WTC11 (cell line): ENCODE measurements at regions not wholly inside any gene's neighbourhood (a gene's known extent, or its start where the extent isn't known, plus 50 kb on each side); places are given as distances from the start of the nearest gene placed in this dataset.

Experiments used
- CREM ChIP-seq: sonication (generic); formaldehyde crosslinking; IDR thresholded peaks from 2 replicates; pipeline ENCODE4 v1.8.1; 2022; ENCODE audit warnings: mild to moderate bottlenecking, missing genetic modification reagents, moderate library complexity
- CTCF ChIP-seq: fragments of 200-600 bp; IDR thresholded peaks from 2 replicates; pipeline ENCODE4 v1.8.0; 2022; ENCODE audit warnings: antibody characterized with exemption
- PREB ChIP-seq: sonication (generic); formaldehyde crosslinking; IDR thresholded peaks from 2 replicates; pipeline ENCODE4 v1.8.1; 2022; ENCODE audit warnings: mild to moderate bottlenecking, missing genetic modification reagents, moderate library complexity, borderline replicate concordance

GRCh38 chr4:81679315-81679714 lies 207.6 kb upstream of the RASGEF1B start:
- TF ChIP-seq CREM (no peak), CTCF (no peak), PREB (CRISPR knock-in tag) (no peak)
